Heart left ventricle (tissue), 13 donors: ENCODE measurements at regions not wholly inside any gene's neighbourhood (a gene's known extent, or its start where the extent isn't known, plus 50 kb on each side); places are given as distances from the start of the nearest gene placed in this dataset.

Source experiments
- CTCF ChIP-seq, 12 donors: fragments of 200-600 bp; sonication (generic) in 4 of 12; IDR thresholded peaks; one replicate each; pipeline versions ENCODE4 v1.5.0 to v1.8.0; 2018 to 2022; ENCODE audit warnings: antibody characterized with exemption in 12 of 12, mild to moderate bottlenecking in 5 of 12
- POLR2A ChIP-seq, 2 donors: fragments of 450-650 bp; IDR thresholded peaks; one replicate each; pipeline ENCODE4 v1.6.1; 2017; ENCODE audit warnings: antibody characterized with exemption in 2 of 2, mild to moderate bottlenecking in 2 of 2, moderate library complexity in 2 of 2
- donor health status: ischemic (EF 13 %, LVEDD 7.1; RV severe dilation, severe dysfunction).
- donor health status: DM: no; HTN: yes; CAD: no.
- donor health status: DM: no; HTN: no; CAD: no.
- donor health status: ischemic (EF 25% LVEDD 6.9; RV normal size, moderate dysfunction).
- donor health status: ischemic (EF 25% LVEDD 5.7; RV mildly dilated, moderate dysfunction).
- donor health status: ischemic (EF 35%, LVEDD 5.7; RV mildly dilated, moderate dysfunction).
- donor health status: nonischemic (EF 11% LVEDD 7.7; RV severe dilation, severe dysfunction).
- donor health status: DM: yes; HTN: yes; CAD: no.
- donor health status: PGD.
- donor health status: ischemic (EF 29% LVEDD 5.4; RV normal size, mild dysfunction).
- donor health status: nonischemic (EF 23%, LVEDD 6.1; RV moderate dilation, normal function).

GRCh38 chr5:97281257-97281656 is 98.2 kb upstream of the RIOK2 start:
- TF ChIP-seq CTCF (IDR thresholded peaks at IDR 0.05) (no peak), POLR2A (IDR thresholded peaks at IDR 0.05) (no peak)
